SK-N-SH treated with all-trans-retinoic acid at 6 μM for 48 hours (cell line): ENCODE measurements at regions not wholly inside any gene's neighbourhood (a gene's known extent, or its start where the extent isn't known, plus 50 kb on each side); places are given as distances from the start of the nearest gene placed in this dataset.

Experiments used
- ATAC-seq: fragments of 200-7000 bp; cut with Tn5 transposase; 3 replicates; pipeline ENCODE4 v1.9.1; 2020; ENCODE audit warnings: mild to moderate bottlenecking, moderate library complexity
- BACH2 ChIP-seq: fragments of 250-450 bp; sonication (Bioruptor Pico); IDR thresholded peaks from 2 replicates; pipeline ENCODE4 v1.9.0; 2021; ENCODE audit warnings: mild to moderate bottlenecking, borderline replicate concordance
- CREB5 ChIP-seq: fragments of 250-450 bp; sonication (Bioruptor Pico); IDR thresholded peaks from 2 replicates; pipeline ENCODE4 v1.5.1; 2020; ENCODE audit warnings: low read depth, mild to moderate bottlenecking, moderate library complexity
- CSDC2 ChIP-seq: fragments of 250-450 bp; sonication (Bioruptor Pico); IDR thresholded peaks from 2 replicates; pipeline ENCODE4 v1.5.0; 2020; ENCODE audit warnings: mild to moderate bottlenecking, moderate library complexity
- ISL1 ChIP-seq: fragments of 250-450 bp; sonication (Bioruptor Pico); IDR thresholded peaks from 2 replicates; pipeline ENCODE4 v2.1.2; 2022; ENCODE audit warnings: mild to moderate bottlenecking, moderate library complexity
- OSR1 ChIP-seq: fragments of 250-450 bp; sonication (Bioruptor Pico); IDR thresholded peaks from 2 replicates; pipeline ENCODE4 v1.8.0; 2022; ENCODE audit warnings: moderate library complexity, mild to moderate bottlenecking, inconsistent platforms
- PATZ1 ChIP-seq: fragments of 250-450 bp; sonication (Bioruptor Pico); IDR thresholded peaks from 2 replicates; pipeline ENCODE4 v1.8.0; 2020; ENCODE audit warnings: mild to moderate bottlenecking, moderate library complexity, borderline replicate concordance
- POU6F1 ChIP-seq: fragments of 250-450 bp; sonication (Bioruptor Pico); IDR thresholded peaks from 2 replicates; pipeline ENCODE4 v1.8.0; 2021; ENCODE audit warnings: low read depth, mild to moderate bottlenecking, moderate library complexity, borderline replicate concordance
- PPARA ChIP-seq: fragments of 250-450 bp; sonication (Bioruptor Pico); IDR thresholded peaks from 2 replicates; pipeline ENCODE4 v1.5.0; 2020; ENCODE audit warnings: mild to moderate bottlenecking, borderline replicate concordance
- RARB ChIP-seq: fragments of 250-450 bp; sonication (Bioruptor Pico); IDR thresholded peaks from 2 replicates; pipeline ENCODE4 v1.8.0; 2021; ENCODE audit warnings: mild to moderate bottlenecking, moderate library complexity
- SNAI2 ChIP-seq: fragments of 250-450 bp; sonication (Bioruptor Pico); IDR thresholded peaks from 2 replicates; pipeline ENCODE4 v1.5.0; 2020; ENCODE audit warnings: mild to moderate bottlenecking, moderate library complexity
- TOX ChIP-seq: fragments of 250-450 bp; sonication (Bioruptor Pico); IDR thresholded peaks from 2 replicates; pipeline ENCODE4 v1.8.0; 2021; ENCODE audit warnings: mild to moderate bottlenecking, moderate library complexity, borderline replicate concordance
- TSHZ2 ChIP-seq: fragments of 250-450 bp; sonication (Bioruptor Pico); IDR thresholded peaks from 2 replicates; pipeline ENCODE4 v1.5.0; 2020; ENCODE audit warnings: mild to moderate bottlenecking, moderate library complexity
- ZC3H10 ChIP-seq: fragments of 250-450 bp; sonication (Bioruptor Pico); IDR thresholded peaks from 2 replicates; pipeline ENCODE4 v1.5.1; 2021; ENCODE audit warnings: mild to moderate bottlenecking, moderate library complexity
- ZFP3 ChIP-seq: fragments of 250-450 bp; sonication (Bioruptor Pico); IDR thresholded peaks from 2 replicates; pipeline ENCODE4 v1.5.0; 2020; ENCODE audit warnings: mild to moderate bottlenecking, moderate library complexity
- ZFP30 ChIP-seq: fragments of 450-650 bp; formaldehyde crosslinking; IDR thresholded peaks from 2 replicates; pipeline ENCODE4 v1.5.0; 2022; ENCODE audit warnings: mild to moderate bottlenecking, moderate library complexity
- ZNF70 ChIP-seq: fragments of 450-650 bp; formaldehyde crosslinking; IDR thresholded peaks from 2 replicates; pipeline ENCODE4 v1.5.0; 2020; ENCODE audit warnings: mild to moderate bottlenecking, moderate library complexity

- TF ChIP-seq TOX (CRISPR knock-in tag) (no peak), ZFP3 (CRISPR knock-in tag) (no peak), RARB (CRISPR knock-in tag) (no peak)
- no peak for ATAC-seq
These were observed 108.7 kb upstream of the RNPC3 start for GRCh38 chr1:103416681-103417286.

- no peak for ATAC-seq
- TF ChIP-seq PPARA (CRISPR knock-in tag) (no peak), ZFP30 (no peak), PATZ1 (CRISPR knock-in tag) (no peak), CREB5 (CRISPR knock-in tag) (no peak), ZFP3 (CRISPR knock-in tag) (no peak), OSR1 (CRISPR knock-in tag) (no peak), TSHZ2 (CRISPR knock-in tag) (no peak), ISL1 (CRISPR knock-in tag) (no peak), SNAI2 (CRISPR knock-in tag) (no peak), BACH2 (no peak), POU6F1 (CRISPR knock-in tag) (no peak)
These were observed 137.6 kb upstream of the RNPC3 start for GRCh38 chr1:103387898-103388297.

GRCh38 chr1:103373991-103374390, 151.5 kb upstream of the RNPC3 start:
- no peak for TF ChIP-seq TOX (CRISPR knock-in tag)
- no peak for TF ChIP-seq OSR1 (CRISPR knock-in tag)
- no peak for TF ChIP-seq ZNF70 (CRISPR knock-in tag)
- TF ChIP-seq RARB (CRISPR knock-in tag), result no peak
- no peak for TF ChIP-seq ZC3H10 (CRISPR knock-in tag)
- TF ChIP-seq CREB5 (CRISPR knock-in tag), result no peak
- no peak for TF ChIP-seq PATZ1 (CRISPR knock-in tag)
- TF ChIP-seq POU6F1 (CRISPR knock-in tag), result no peak
- TF ChIP-seq ZFP30, result no peak
- TF ChIP-seq CSDC2 (CRISPR knock-in tag), result no peak
- ATAC-seq, result no peak
